ENCODE measurements at regions not wholly inside any gene's neighbourhood (a gene's known extent, or its start where the extent isn't known, plus 50 kb on each side); places are given as distances from the start of the nearest gene placed in this dataset.

DNA sequence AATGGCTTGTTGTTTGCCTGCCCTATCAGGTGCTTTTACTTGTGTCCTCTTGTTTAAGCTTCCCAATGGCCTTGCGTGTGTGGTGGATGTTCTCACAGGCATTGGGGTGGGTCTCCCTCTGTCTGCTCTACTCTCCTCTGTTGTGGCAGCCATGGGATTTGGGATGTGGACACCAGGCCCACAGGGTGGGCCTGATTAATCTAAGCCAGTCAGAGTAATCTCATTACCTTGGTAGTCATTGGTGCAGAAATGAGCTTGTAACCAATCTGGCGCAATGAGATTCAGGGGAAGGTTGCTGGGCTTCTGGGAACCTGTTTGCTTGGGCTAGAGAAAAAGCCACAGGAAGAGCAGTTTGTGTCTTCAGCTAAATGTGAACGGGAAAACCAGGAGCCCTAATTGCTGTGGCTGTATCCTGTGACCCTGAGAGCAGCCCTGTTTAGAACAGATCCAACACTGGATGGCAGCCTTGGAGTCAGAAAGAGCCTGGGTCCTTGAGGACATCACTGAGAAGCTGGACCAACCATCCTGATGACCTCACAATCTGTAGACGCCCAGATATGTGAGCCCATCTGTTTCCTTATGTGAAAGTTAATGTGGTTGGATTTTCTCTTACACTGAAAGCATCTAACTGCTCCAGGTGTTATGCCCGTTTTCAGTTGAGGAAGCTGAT lies 157.3 kb upstream of the UBE2E1 start:
- H3K27ac Mint-ChIP-seq (ENCODE audit: unreplicated experiment) = no peak overlapping the region
- H3K27me3 Mint-ChIP-seq (ENCODE audit: low read depth) = no peaks in the 10 kb centered on the region
- no peak overlapping the region for H3K4me3 Mint-ChIP-seq (ENCODE audit: unreplicated experiment)
- H3K4me1 Mint-ChIP-seq (ENCODE audit: low read depth) = peaks cover 21% of the 10 kb centered on the region
- no peaks in the 10 kb centered on the region for H3K36me3 Mint-ChIP-seq (ENCODE audit: low read depth)
- no peak for DNase-seq (ENCODE audit: low spot score)
- H3K9me3 Mint-ChIP-seq (ENCODE audit: low read depth) = peaks cover 3% of the 10 kb centered on the region
- TF ChIP-seq, protein P1, sequence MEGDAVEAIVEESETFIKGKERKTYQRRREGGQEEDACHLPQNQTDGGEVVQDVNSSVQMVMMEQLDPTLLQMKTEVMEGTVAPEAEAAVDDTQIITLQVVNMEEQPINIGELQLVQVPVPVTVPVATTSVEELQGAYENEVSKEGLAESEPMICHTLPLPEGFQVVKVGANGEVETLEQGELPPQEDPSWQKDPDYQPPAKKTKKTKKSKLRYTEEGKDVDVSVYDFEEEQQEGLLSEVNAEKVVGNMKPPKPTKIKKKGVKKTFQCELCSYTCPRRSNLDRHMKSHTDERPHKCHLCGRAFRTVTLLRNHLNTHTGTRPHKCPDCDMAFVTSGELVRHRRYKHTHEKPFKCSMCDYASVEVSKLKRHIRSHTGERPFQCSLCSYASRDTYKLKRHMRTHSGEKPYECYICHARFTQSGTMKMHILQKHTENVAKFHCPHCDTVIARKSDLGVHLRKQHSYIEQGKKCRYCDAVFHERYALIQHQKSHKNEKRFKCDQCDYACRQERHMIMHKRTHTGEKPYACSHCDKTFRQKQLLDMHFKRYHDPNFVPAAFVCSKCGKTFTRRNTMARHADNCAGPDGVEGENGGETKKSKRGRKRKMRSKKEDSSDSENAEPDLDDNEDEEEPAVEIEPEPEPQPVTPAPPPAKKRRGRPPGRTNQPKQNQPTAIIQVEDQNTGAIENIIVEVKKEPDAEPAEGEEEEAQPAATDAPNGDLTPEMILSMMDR (IDR thresholded peaks at IDR 0.05) = peak; percentile 28

DNA sequence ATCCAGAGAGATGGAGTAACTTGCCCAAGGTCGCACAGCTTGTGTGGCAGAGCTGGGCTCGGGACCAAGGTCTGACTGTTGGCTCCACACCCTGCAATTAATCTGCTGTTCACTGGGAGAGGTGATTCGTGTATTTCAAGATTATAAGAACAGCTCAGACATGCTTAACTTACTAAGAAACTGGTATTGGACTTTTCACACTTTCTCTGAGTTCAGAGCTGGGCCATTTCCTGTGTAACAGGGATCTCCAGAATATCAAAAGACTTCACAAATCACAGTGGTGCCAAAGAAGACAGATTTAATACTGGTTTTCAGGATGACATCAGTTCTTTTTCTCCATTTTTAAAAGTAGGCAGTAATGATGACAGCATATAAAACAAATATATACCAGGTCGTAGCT lies 156.8 kb upstream of the UBE2E1 start:
- TF ChIP-seq, protein P1 (IDR thresholded peaks at IDR 0.05) = no peak
- no peak for DNase-seq (ENCODE audit: low spot score)
- H3K9me3 Mint-ChIP-seq (ENCODE audit: low read depth) = peaks cover 3% of the 10 kb centered on the region
- no peak overlapping the region for H3K4me3 Mint-ChIP-seq (ENCODE audit: unreplicated experiment)
- no peaks in the 10 kb centered on the region for H3K27me3 Mint-ChIP-seq (ENCODE audit: low read depth)
- H3K36me3 Mint-ChIP-seq (ENCODE audit: low read depth) = no peaks in the 10 kb centered on the region
- H3K4me1 Mint-ChIP-seq (ENCODE audit: low read depth) = peaks cover 21% of the 10 kb centered on the region
- H3K27ac Mint-ChIP-seq (ENCODE audit: unreplicated experiment) = peak overlapping the region; percentile 25

DNA sequence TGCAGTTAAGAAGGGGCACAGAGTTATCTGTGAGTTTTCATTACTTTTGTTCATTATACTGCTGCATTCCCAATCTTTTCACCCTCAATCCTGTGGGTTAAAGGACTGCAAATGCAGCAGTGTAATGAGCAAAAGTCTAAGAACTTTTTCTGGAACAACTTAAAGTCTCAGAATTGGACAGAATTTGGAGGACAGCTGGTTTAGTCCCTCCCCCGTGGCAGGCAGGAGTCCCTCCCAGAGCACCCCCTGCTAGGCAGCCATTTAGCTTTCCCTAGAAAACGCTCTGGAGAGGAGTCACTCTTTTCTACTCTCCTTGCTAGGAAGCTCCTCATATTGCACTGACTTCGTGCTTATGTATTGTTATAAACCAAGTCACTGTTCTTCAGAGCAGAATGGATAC lies 156.3 kb upstream of the UBE2E1 start:
- no peak for DNase-seq (ENCODE audit: low spot score)
- H3K27ac Mint-ChIP-seq (ENCODE audit: unreplicated experiment) = no peak overlapping the region
- H3K27me3 Mint-ChIP-seq (ENCODE audit: low read depth) = no peaks in the 10 kb centered on the region
- H3K4me3 Mint-ChIP-seq (ENCODE audit: unreplicated experiment) = no peak overlapping the region
- H3K4me1 Mint-ChIP-seq (ENCODE audit: low read depth) = peaks cover 21% of the 10 kb centered on the region
- H3K9me3 Mint-ChIP-seq (ENCODE audit: low read depth) = peaks cover 3% of the 10 kb centered on the region
- no peaks in the 10 kb centered on the region for H3K36me3 Mint-ChIP-seq (ENCODE audit: low read depth)
- TF ChIP-seq, protein P1 (IDR thresholded peaks at IDR 0.05) = no peak

DNA sequence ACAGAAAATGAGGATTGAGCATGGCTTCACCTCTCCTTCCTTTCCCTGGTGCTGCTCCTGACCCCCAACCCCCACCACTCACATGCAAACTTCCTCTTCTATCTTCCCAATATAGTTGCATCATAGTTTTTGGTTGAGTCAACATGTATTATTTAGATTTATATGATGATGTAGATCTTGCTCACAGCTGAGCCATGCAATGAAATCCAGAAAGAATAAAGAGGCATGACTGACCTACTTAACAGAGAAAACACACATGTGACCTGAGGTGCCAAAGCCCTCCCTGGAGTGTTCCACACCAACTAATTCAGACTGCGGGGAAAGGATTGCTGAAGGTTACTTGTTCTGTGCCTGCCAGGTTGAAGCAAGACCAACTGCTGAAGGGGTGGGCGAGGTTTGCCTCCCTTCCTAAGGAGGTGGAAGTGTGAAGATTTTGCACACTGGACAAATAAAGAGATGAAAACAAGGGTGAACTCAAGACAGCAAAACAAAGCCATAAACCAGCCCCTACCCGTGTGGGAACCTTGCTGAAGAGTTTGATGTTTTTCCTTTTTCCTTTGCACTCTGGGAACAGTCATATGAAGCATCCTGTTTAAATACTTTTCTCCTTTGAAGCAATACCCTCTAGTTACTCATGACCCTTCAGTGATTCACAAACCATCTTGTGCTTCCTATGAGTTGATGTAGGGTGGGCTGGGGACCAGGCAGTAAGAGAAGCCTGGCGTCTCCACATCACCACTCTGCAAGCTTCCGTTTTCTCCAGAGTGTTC lies 155.2 kb upstream of the UBE2E1 start:
- H3K4me3 Mint-ChIP-seq (ENCODE audit: unreplicated experiment) = no peak overlapping the region
- H3K36me3 Mint-ChIP-seq (ENCODE audit: low read depth) = no peaks in the 10 kb centered on the region
- TF ChIP-seq, protein P1 (IDR thresholded peaks at IDR 0.05) = no peak
- H3K4me1 Mint-ChIP-seq (ENCODE audit: low read depth) = peaks cover 21% of the 10 kb centered on the region
- H3K27me3 Mint-ChIP-seq (ENCODE audit: low read depth) = no peaks in the 10 kb centered on the region
- no peak for DNase-seq (ENCODE audit: low spot score)
- H3K27ac Mint-ChIP-seq (ENCODE audit: unreplicated experiment) = peak overlapping the region; percentile 72
- peaks cover 4% of the 10 kb centered on the region for H3K9me3 Mint-ChIP-seq (ENCODE audit: low read depth)

DNA sequence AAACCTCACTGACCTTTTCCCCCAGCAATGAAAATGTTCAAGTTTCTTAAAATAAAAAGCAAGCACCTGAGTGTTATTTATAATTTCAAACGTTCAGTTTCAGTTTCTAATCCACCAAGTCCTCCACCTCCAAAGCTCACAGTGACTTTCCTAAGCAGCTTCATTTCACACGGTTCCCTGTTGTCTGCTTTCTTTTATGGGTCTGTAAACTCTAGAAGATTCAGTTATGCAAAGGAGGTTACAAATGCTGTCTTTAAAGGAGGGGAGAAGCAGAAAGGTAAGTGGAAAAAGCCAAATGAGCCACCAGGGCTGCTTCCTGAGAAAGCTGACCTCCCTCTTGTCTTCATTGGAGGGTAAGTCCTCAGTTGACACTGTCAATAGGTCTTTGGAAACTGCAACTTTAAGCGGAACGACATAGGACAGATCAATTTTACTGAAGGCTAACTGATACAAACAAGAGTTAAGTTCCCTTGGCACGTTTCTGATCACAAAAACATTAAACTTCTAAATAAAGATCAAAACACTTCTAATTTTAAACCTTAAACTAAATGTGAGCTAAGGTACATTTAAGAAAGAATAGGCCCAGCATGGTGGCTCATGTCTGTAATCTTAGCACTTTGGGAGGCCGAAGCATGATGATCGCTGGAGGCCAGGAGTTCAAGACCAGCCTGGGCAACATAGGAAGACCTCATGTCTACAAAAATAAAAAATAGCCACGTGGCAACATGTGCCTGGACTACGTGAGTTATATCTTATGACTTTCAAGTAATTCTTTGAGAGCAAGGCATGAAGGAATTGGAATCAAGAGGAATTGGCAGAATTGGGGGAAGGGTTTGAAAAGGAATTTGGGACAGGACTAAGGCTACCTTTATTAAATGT lies 151.9 kb upstream of the UBE2E1 start:
- Mint-ChIP-seq H3K4me3 (ENCODE audit: unreplicated experiment) (no peak overlapping the region), H3K9me3 (ENCODE audit: low read depth) (peaks cover 8% of the 10 kb centered on the region), H3K27me3 (ENCODE audit: low read depth) (no peaks in the 10 kb centered on the region), H3K36me3 (ENCODE audit: low read depth) (no peaks in the 10 kb centered on the region), H3K4me1 (ENCODE audit: low read depth) (peaks cover 18% of the 10 kb centered on the region), H3K27ac (ENCODE audit: unreplicated experiment) (no peak overlapping the region)
- DNase-seq (ENCODE audit: low spot score) = no peak
- TF ChIP-seq, protein P1 (IDR thresholded peaks at IDR 0.05) = no peak

Measured in chondrocyte (in vitro differentiated cells).